Left lobe of liver (tissue), 2 donors: ENCODE measurements at regions not wholly inside any gene's neighbourhood (a gene's known extent, or its start where the extent isn't known, plus 50 kb on each side); places are given as distances from the start of the nearest gene placed in this dataset.
"Not testable (repeated sequence)": the region's sequence is repeated elsewhere in the genome, so short reads cannot be mapped to it uniquely, and the experiment has no call there.

Experiments used
- ATAC-seq: fragments of 200-7000 bp; cut with Tn5 transposase; one replicate; pipeline ENCODE4 v1.9.1; 2020; ENCODE audit warnings: mild to moderate bottlenecking, moderate library complexity
- DNase-seq: peaks from one replicate; pipeline ENCODE4 v3.0.0-alpha.2; 2020; ENCODE audit warnings: low spot score
- donor health status: DM: no; HTN: no; CAD: no; lungs with moderate emphysema.
- donor health status: DM: no; HTN: yes; CAD: no.

DNA sequence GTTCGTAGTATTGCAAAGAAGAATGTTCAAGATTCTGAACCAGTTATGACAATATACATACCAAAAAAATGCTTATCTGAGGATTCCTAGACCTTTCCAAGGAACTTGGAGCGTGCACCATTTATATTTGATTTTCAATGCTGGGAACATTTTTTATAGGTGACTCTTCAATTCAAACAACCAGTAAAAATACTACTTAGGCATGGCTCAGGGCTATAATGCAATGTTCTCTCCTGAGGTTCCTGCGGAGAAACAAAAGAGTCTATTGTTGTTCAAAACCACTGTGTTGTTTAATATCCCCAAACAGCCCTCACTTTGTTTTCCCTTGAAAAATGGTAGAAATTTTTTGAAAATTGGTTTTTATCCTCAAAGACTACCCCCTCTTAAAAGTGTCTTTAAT is 335.7 kb upstream of the IZUMO3 start:
- DNase-seq (no peak), ATAC-seq (no peak)

- DNase-seq = no peak
- ATAC-seq = no peak
Measured at GRCh38 chr9:24879591-24879990, 333.9 kb upstream of the IZUMO3 start.

GRCh38 chr9:24856601-24857000 is 310.9 kb upstream of the IZUMO3 start:
- DNase-seq, ATAC-seq: not testable (repeated sequence)

DNA sequence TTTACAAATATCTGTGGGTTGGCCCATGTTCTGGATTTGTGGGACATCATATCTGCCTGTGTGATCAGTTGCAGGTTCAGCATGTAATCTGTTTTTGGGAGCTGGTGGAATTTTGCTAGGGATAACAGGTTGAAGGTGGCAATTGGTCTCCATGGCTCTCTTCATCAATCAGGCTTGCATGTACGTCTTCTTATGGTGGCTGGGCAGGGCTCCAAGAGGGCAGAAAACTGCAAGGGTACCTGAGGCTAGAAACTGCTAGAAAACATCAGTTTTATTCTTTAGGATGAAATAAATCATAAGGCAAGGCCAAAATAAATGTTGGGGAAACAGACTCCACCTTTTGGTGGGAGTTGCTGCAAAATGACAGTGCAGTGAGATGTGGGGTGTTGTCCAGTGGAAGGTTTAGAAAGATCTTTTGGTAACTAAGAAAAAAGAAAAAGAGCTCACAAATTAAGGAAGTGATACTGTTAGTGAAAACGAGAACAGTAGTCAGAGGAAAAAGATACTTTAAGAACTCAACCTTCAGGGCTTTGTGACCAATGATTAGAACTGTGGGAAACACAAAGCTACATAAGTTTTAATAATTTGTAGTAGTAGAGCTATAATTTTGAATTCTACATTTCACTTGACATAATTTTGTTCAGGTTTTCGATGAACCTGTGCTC is 300.7 kb upstream of the IZUMO3 start:
- ATAC-seq (no peak), DNase-seq (no peak)

- no peak for DNase-seq
- no peak for ATAC-seq
Measured at GRCh38 chr9:24844217-24844616, 298.5 kb upstream of the IZUMO3 start.

DNA sequence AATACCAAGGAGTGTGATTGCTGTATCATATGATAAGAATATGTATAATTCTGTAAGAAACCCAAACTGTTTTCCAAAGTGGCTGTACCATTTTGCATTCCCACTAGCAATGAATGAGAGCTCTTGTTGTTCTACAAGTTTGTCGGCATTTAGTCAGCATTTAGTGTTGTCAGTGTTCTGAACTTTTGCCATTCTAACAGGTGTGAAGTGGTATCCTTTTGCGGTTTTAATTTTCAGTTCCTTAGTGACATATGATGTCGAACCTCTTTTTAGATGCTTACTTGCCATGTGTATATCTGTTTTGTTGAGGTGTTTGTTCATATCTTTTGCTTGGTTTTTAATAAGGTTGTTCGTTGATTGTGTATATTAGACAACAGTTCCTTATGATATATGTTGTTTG is 296.3 kb upstream of the IZUMO3 start:
- ATAC-seq (no peak), DNase-seq (no peak)

DNA sequence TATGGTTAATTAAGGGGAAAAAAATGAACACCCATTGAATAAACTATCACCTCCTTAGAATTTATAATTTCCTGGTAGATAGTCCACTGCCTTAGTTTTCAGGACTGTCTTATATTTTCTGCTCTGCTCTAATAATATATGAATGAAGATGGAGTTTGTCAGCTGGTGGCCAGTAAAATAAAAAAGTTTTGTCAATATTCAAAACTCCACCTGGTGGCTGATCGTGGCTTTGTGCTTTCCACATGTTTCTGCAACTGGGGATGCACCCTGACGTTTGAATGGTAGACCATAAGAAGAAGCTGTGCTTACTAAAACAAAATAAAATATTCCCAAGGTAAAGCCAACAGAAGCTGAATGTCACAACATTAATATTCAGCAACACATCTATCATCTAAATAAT is 286.6 kb upstream of the IZUMO3 start:
- DNase-seq (no peak), ATAC-seq (no peak)

GRCh38 chr9:24828687-24829086 is 283.0 kb upstream of the IZUMO3 start:
- ATAC-seq (no peak), DNase-seq (no peak)

GRCh38 chr9:24824607-24825006 is 278.9 kb upstream of the IZUMO3 start:
- DNase-seq = no peak

GRCh38 chr9:24820196-24820595 is 274.5 kb upstream of the IZUMO3 start:
- ATAC-seq (no peak), DNase-seq (no peak)

More at GRCh38 chr9:24824607-24825006, 278.9 kb upstream of the IZUMO3 start:
- no peak for ATAC-seq

DNA sequence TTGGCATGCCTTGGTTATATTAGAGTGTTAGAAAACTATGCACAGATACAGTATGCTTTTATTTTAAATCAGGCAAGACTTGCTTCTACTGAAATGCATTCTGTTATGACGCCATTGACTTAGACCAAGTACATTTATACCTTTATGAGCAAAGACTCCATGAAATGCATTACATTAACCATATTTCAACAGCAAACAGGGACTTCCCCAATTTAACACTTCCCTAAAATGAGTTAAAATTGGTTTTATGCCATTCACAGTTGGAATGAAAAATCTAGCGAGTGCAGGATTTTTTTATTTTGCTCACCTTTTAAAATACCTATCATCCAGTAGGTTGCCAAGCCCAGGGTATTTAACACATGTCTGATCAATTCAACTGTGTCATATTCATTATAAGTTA is 272.1 kb upstream of the IZUMO3 start:
- DNase-seq (no peak), ATAC-seq (no peak)

DNA sequence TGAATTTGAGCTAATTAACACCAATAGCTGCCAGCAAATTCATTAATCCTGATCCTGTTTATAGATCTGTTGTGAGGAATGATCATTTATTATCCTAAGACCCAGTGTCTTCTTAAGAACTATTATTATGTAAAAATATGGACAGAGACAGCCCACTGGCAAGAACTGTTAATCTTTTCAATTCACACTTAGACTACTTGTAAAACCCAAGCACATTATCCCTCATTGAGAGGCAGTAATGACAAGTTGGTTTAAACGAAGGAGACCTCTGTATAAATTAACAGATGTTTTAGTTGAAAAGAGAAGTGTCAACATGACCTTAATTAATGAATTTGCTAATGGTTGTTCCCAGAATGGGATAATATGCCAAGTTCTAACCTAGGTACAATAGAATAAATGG is 270.3 kb upstream of the IZUMO3 start:
- ATAC-seq (no peak), DNase-seq (no peak)

DNA sequence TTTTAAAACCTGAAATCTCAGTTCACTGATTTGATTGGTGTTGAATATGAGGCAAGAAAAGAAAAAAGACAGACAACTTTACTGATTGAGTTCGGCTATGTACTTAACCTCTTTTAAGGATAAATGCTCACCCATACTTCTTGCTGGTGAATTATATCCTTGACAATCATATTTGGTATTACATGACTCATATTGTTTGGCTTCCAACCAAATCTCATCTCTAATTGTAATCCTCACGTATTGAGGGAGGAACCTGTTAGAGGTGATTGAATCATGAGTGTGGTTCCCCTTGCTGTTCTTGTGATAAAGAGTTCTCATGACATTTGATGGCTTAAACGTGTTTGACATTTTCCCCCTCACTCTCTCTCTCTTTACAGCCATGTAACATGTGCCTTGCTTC is 255.6 kb upstream of the IZUMO3 start:
- ATAC-seq (no peak), DNase-seq (no peak)

DNA sequence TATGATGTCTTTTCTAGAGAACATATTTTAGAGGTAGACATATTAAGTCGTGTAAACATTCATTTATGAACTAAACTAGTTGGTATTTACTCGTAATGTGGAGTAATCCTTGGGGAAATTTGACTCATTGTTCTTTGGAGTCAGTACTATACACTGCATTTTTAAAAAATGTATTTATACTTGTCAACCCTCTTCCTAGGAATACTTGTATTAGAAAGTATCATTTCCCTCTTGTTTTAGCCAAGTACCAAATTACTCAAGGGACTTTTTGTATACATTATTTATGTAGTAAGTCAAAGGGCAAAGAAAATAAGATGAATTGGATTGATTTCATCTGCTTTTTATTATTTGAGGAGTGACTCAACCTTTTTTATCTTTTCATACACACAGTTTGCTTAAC is 248.1 kb upstream of the IZUMO3 start:
- ATAC-seq = no peak
- DNase-seq = no peak

- DNase-seq (no peak), ATAC-seq (no peak)
Measured at GRCh38 chr9:24776226-24776625, 230.5 kb upstream of the IZUMO3 start.

DNA sequence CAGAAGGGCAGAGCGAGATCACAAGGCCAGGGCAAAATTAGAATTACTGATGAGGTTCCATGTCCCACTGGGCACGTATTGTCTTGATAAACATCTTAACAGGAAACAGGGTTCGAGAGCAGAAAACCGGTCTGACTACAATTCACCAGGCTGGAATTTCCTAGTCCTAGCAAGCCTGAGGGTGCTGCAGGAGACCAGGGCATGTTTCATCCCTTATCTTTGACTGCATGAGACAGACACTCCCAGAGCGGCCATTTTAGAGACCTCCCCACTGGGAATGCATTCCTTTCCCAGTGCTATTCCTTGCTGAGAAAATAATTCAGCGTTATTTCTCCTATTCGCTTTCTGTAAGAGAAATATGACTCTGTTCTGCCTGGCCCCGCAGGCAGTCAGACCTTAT is 228.5 kb upstream of the IZUMO3 start:
- not testable (repeated sequence) for DNase-seq, ATAC-seq

- no peak for ATAC-seq
Measured at GRCh38 chr9:24766081-24766480, 220.4 kb upstream of the IZUMO3 start.

DNA sequence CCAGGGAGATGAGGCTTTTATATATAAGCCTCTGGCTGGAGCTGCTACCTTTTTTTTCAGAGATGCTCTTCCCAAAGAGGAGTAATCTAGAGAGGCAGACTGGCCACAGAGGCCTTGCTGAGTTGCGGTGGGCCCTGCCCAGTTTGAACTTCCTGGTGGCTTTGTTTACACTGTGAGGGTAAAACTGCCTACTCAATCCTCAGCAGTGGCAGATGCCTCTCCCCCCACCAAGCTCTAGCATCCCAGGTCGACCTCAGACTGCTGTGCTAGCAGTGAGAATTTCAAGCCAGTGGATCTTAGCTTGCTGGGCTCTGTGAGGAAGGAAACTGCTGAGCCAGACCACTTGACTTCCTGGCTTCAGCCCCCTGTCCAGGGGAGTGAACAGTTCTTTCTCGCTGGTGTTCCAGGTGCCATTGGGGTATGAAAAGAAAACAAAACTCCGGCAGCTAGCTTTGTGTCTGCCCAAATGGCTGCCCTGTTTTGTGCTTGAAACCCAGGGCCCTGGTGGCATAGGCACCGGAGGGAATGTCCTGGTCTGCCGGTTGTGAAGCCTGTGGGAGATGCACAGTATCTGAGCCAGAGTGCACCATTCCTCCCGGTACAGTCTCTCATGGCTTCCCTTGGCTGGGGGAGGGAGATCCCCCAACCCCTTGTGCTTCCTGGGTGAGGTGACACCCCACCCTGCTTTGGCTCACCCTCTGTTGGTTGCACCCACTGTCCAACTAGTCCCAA is 219.5 kb upstream of the IZUMO3 start:
- ATAC-seq (no peak), DNase-seq (no peak)

More at GRCh38 chr9:24766081-24766480, 220.4 kb upstream of the IZUMO3 start:
- DNase-seq = no peak

DNA sequence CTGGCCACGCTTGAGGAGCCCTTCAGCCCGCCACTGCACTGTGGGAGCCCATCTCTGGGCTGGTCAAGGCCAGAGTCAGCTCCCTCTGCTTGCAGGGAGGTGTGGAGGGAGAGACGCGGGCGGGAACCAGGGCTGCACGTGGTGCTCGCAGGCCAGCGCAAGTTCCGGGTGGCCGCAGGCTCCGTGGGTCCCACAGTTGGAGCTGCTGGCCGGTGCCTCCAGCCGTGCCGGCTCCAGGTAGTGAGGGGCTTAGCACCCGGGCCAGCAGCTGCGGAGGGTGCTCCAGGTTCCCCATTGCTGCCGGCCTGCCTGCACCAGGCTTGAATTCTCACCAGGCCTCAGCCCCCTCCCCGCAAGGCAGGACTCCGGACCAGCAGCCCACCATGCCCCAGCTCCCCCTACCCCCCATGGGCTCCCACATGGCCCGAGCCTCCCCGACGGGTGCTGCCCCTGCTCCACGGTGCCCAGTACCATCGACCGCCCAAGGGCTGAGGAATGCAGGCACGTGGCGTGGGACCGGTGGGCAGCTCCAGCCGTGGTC is 192.8 kb upstream of the IZUMO3 start:
- ATAC-seq (no peak), DNase-seq (no peak)

GRCh38 chr9:24731754-24732153 is 186.1 kb upstream of the IZUMO3 start:
- DNase-seq (no peak), ATAC-seq (no peak)

GRCh38 chr9:24721621-24722020 is 175.9 kb upstream of the IZUMO3 start:
- no peak for ATAC-seq
- no peak for DNase-seq

GRCh38 chr9:24712206-24712605 is 166.5 kb upstream of the IZUMO3 start:
- ATAC-seq (no peak), DNase-seq (no peak)
